ENCODE measurements at regions not wholly inside any gene's neighbourhood (a gene's known extent, or its start where the extent isn't known, plus 50 kb on each side); places are given as distances from the start of the nearest gene placed in this dataset.

GRCh38 chr11:19661827-19662226 is 50.8 kb upstream of the NAV2 start:
- DNase-seq (ENCODE audit: low read depth, low spot score), result no peak

DNA sequence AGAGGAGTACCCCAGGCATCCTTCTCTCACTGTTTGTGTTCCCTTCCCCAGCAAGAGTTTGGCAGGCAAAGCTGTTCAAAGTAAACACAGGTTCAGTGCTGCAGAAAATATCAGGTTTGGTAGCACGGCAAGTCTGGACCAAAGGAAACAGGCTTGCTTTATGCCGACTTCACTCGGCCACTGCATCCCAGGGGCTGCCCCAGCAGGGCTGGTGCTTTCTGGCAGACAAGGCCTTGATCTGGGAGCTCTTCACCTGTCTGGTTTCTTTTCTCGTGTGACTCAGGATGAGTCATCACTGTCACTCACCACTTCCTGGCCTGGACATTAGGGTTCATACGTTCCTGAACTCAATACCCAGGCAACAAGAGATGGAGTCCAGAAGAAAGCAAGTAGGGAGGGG is 52.6 kb upstream of the NAV2 start:
- DNase-seq (ENCODE audit: low read depth, low spot score), result no peak

- no peak for DNase-seq (ENCODE audit: low read depth, low spot score)
Observed at GRCh38 chr11:19659529-19659928, 53.1 kb upstream of the NAV2 start.

DNA sequence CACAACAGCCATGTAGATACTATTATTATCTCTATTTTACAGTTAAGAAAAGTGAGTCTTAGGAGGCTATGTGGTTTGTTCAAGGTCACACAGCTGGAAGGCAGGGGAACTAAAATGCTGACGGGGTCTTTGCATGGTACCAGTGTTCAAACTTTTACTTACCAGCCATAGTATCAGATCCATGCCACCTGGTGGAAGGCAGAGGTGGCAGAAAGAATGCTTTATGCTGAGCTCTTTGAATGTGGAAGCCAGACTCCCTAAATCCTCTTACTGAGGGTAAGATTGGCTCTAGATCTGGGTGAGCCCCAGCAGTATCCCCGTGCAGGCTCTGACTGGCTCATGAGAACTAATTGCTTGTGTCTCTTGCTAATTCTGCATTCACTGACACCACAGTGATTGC is 54.3 kb upstream of the NAV2 start:
- no peak for DNase-seq (ENCODE audit: low read depth, low spot score)

DNA sequence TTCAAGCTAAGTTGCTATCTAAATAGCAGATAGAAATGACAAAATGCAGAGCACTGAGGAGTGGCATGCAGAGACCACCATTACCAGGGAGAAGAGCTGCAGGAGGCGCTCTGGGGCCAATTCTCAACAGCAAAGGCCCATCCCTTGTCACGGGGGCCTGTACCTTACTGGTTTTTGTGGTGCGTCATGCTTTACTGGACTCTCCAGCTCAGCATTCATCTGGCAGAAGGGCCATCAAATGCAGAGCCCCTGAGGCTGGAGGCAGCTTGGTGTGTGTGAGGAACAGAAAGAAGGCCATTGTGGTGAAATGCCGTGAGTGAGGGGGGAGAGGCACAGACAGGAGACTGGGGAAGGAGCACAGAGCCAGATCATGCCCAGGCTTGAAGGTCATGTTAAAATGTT is 56.5 kb upstream of the NAV2 start:
- no peak for DNase-seq (ENCODE audit: low read depth, low spot score)

DNA sequence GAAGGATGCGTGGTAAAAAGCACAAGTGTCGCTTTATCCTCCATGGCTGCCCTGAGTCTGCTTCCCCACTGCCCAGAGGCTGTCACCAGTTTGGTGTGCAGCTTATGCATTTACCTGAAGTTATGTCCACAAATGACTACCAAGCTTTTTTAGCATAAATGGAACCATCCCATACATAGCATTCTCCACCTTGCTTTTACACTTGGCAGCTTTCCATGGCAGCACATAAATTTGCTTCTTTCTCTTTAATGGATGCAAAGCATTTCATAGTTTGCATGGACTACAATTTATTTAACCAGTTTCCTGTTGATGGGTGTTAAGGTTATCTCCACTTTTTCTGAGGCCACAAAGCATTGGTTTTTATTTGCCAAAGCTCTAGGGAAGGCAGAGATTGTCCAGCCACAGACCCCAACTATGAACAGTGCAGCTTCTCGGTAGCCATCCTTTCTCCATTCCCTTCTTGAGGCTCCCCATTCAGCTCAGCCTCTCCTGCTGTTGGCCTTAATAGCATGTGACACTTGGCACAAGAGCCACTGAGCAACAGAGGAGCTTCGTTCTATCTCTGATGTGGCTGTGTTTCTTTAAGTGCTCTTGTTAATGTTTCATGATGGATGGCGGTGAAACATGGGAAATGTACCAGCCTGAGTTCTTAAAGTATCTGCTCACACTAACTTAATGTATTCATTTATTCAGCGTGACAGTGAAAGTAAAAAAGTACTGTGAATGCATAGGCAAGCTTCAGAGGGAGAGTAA is 59.8 kb upstream of the NAV2 start:
- no peak for DNase-seq (ENCODE audit: low read depth, low spot score)

DNA sequence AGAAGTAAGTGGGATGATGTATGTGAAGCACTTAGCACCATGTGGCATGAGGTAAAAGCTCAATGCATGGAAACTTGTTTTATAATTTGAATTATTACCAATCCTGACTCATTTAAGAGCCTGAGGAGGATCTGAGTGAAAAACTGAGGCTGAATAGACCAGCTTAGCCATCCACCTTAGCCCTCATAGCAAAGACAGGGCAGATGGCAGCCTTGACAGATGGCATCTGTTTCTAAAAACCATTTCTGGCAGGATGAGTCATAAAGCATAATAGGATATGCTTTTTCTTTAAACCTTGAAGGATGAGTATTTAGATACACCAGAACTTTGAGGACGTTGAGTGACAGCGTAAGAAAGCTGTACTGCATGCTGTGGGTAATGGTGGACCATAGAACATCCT is 61.0 kb upstream of the NAV2 start:
- DNase-seq (ENCODE audit: low read depth, low spot score), result no peak

DNA sequence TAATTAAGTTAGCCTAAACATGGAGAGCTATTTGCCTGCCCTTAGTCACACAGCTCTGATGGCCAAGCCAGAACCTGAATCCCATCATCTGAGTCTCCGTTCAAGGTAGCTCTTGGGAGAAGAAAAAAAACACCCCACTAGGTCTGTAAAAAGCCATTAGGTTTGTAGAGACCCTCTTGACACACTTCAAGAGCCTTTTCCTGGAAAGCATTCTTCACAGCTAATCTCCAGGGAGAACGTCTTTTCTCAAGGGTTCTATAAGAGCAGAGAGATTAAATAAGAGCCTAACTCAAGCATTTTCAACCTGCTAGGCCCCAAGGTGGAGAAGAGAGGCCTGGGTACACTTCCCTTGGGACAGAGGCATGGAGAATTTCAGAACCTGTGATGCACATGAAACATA is 61.6 kb upstream of the NAV2 start:
- DNase-seq (ENCODE audit: low read depth, low spot score), result no peak

DNA sequence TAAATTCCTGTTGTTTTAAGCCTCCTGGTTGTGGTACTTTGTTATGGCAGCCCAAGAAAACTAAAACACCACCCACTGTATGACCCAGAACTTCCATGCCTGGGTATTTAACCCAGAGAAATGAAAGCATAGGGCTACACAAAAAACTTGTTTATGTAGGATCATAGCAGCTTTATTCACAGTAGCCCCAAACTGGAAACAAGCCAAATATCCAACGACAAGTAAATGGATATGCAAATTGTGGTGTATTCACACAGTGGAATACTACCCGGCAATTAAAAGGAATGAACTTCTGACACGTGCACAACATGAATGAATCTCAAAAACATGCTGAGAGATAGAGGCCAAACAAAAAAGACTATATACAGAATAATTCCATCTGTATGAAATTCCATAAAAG is 62.2 kb upstream of the NAV2 start:
- DNase-seq (ENCODE audit: low read depth, low spot score), result no peak

DNA sequence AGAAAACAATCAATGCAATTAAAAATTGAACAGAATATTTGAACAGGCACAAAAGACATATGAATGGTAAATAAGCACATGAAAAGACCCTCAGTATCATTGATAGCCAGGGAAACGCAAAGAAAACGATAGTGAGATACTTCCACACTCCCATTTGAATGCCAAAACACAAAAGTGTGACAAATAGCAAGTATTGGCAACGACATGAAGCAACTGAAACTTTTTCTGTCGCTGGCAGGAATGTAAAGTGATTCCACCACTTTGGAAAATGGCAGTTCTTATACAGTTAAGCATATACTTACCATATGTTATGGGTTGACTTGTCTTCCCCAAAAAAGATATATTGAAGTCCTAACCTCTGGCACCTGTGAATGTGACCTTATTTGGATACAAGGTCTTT is 62.9 kb upstream of the NAV2 start:
- DNase-seq (ENCODE audit: low read depth, low spot score), result no peak

GRCh38 chr11:19648321-19648720 is 64.3 kb upstream of the NAV2 start:
- no peak for DNase-seq (ENCODE audit: low read depth, low spot score)

- DNase-seq (ENCODE audit: low read depth, low spot score), result no peak
Observed at GRCh38 chr11:19647816-19648215, 64.8 kb upstream of the NAV2 start.

DNA sequence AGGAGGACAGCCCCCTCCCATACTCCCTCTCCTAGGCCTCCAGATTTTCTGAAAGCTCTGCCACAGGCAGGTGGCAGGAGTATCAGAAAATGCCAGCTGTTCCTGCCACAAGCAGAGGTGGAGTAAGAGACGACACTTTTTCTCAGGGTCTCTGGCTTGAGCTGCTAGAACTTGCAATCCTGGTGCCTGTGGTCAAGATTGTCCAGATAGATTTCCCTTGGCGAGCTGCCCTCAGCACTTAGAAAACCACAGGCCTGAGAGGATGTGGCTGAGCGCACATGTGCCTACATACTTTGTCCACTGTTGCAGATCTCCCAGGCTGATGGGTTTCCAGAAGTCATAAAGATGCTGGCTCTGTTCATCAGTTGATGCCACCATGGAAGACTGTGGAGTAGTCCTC is 65.7 kb upstream of the NAV2 start:
- DNase-seq (ENCODE audit: low read depth, low spot score), result no peak

GRCh38 chr11:19646308-19646707 is 66.3 kb upstream of the NAV2 start:
- DNase-seq (ENCODE audit: low read depth, low spot score), result no peak

- DNase-seq (ENCODE audit: low read depth, low spot score), result no peak
Observed at GRCh38 chr11:19644316-19644715, 68.3 kb upstream of the NAV2 start.

- no peak for DNase-seq (ENCODE audit: low read depth, low spot score)
Observed at GRCh38 chr11:19642185-19643158, 70.2 kb upstream of the NAV2 start.

DNA sequence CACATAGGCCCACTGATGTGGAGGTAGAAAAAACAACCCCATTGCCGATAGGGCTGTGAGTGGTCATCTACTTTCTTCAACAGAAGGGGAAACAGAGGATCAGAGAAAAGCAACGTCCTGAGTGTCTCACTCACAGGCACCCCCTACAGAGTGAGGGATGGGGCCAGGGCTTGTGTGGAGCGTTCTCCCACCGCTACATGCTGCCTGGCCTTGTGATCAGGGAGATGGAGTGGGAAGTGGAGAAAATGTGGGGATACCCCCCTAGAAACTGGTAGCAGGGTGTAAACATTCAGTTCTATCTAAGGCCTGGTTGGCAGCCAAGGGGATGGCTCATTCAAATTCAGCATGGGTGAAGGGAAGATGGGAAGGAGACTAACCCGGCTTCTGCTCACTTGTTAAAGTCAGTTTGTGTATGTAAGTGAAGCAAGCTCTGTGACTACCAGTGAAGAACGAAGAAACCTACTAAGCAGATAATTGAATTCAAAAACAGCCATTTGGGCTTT is 73.0 kb upstream of the NAV2 start:
- DNase-seq (ENCODE audit: low read depth, low spot score), result no peak

DNA sequence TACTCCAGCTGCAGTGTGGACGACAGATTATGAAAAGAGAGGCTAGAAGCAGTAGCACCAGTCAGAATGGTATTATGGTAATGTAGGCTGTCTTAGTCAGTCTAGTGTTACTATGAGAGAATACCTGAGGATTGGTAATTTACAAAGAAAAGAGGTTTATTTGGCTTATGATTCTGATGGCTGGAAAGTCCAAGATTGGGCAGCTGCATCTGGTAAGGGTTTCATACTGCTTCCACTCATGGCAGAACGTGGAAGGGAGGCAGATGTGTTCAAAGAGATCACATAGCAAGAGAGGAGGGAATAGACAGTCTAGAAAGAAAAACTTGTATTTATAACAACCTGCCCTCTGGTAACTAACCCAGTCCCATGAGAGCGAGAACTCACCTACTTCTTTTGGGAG is 77.3 kb upstream of the NAV2 start:
- DNase-seq (ENCODE audit: low read depth, low spot score), result no peak

GRCh38 chr11:19633276-19633675 is 79.4 kb upstream of the NAV2 start:
- no peak for DNase-seq (ENCODE audit: low read depth, low spot score)

GRCh38 chr11:19632499-19632834 is 80.2 kb upstream of the NAV2 start:
- DNase-seq (ENCODE audit: low read depth, low spot score), result no peak

GRCh38 chr11:19631712-19632498 is 80.7 kb upstream of the NAV2 start:
- no peak for DNase-seq (ENCODE audit: low read depth, low spot score)

DNA sequence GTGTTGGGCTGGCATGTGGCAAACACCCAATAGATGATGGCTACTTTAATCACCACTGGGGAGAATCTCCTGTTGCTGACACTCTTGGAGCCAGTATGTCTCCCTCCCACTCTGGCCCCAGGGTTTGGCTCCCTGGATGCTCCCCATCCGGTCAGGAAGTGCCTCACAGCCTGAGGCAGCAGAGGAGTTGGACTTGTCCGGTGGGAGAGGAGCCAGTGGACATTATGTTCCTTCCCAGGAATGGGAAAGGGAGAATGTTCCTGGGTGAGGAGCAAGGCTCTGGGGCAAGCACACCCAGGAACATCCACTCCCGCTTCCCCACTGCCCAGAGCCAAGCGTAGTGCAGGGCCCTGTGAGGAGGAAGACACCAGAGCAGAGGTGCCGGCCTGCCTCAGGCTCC is 84.6 kb upstream of the NAV2 start:
- no peak for DNase-seq (ENCODE audit: low read depth, low spot score)
